GM19455 (cell line): ENCODE measurements at regions not wholly inside any gene's neighbourhood (a gene's known extent, or its start where the extent isn't known, plus 50 kb on each side); places are given as distances from the start of the nearest gene placed in this dataset.

Experiments used
- ATAC-seq: cut with Tn5 transposase; IDR thresholded peaks from one replicate; pipeline ENCODE4 v1.9.1; 2021; ENCODE audit not compliant: unreplicated experiment

- ATAC-seq, result no peak
Observed at GRCh38 chr6:166728884-166729530, 102.0 kb upstream of the RPS6KA2 start.

- ATAC-seq, result no peak
Observed at GRCh38 chr6:166726201-166726600, 99.2 kb upstream of the RPS6KA2 start.

DNA sequence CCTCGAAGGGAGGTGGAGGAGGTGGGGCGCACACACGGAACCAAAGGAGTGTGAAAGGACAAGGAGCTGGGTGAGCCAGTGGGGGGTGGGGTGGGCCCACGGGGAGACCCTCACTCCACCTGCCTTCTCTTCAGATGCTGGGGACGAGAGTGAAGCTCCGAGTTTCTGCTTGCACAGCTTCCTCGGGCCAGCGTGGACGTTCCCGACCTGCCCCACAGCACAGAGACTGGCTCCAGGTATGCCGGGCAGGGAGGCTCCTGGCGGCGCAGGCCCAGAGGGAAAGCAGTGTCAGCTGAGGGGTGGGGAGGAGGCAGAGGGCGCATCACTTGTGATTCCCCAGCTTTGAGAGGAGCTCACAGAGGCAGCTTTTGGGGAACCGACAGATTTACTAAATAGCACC is 98.5 kb upstream of the RPS6KA2 start:
- ATAC-seq, result no peak

DNA sequence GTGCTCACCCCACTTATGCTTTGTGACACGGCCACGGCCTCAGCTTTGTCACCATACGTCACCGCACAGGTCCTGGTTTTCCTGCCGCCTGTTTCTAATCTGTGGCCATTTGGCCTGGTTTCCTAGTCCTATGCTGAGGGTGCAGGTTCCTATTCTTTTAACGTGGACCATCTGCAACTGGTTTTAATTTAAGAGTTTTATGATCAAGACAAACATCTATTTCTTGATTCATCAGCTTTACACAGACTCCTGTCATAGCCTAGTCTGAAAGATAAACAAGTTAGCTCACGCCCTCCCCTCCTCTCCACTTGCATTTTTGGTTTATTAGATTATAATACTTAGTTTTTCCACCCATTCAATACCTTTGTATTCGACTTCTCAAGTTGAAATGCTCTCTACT is 97.5 kb upstream of the RPS6KA2 start:
- no peak for ATAC-seq

DNA sequence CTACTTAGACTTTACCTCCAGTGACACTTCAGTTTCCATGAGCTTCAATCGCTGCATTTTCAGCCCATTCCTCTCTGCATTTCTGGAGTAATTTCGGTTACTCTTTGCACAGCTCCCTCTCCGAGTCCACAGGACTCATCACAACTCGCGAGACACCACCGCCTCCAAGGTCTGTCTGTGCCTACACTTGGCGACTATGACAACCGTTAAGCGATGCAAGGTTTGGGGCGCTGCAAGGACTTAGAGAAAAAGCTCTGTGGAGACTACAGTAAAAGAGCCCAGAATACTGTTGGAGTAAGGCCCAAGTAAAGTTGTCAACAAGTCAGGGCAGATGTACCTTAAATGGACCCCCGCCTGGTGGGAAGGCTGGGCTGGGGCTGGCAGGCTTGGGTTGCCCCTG is 95.7 kb upstream of the RPS6KA2 start:
- no peak for ATAC-seq

DNA sequence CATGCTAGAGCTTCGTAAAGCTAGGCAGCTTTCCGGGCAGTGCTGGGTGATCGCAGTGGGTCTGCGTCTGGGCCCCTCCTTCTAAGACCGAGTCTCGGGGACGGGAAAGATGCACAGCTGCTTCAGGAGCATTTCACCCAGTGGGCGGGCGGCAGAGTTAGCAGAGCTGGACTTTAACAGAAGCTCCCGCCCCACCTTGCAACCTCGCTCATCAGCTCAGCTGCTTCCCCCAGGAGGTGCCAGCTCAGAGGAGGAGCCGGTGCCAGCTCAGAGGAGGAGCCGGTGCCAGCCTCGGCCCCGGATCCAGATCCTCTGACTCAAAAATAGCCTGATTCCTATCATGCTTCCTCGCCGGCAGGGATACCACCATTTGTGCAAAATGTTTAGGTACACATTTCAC is 94.5 kb upstream of the RPS6KA2 start:
- no peak for ATAC-seq

GRCh38 chr6:166720856-166721255 is 93.8 kb upstream of the RPS6KA2 start:
- ATAC-seq, result no peak

DNA sequence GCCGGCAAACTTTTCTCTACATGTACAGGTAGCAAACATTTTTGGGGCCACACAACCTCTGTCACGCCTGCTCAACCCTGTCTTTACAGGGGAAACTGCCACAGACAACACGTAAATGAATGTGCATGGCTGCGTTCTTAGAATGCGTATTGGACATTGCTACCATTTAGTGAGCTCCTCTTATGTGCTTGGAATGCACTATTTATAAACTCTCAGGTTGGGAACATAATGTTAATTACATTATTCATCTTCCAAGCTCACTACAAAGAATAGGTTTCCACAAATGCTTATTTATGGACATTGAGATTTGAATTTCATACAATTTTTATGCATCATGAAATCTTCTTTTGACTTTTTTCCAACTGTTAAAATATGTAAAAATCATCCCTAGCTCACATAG is 92.0 kb upstream of the RPS6KA2 start:
- ATAC-seq, result no peak

- ATAC-seq, result no peak
Observed at GRCh38 chr6:166718516-166718915, 91.5 kb upstream of the RPS6KA2 start.

DNA sequence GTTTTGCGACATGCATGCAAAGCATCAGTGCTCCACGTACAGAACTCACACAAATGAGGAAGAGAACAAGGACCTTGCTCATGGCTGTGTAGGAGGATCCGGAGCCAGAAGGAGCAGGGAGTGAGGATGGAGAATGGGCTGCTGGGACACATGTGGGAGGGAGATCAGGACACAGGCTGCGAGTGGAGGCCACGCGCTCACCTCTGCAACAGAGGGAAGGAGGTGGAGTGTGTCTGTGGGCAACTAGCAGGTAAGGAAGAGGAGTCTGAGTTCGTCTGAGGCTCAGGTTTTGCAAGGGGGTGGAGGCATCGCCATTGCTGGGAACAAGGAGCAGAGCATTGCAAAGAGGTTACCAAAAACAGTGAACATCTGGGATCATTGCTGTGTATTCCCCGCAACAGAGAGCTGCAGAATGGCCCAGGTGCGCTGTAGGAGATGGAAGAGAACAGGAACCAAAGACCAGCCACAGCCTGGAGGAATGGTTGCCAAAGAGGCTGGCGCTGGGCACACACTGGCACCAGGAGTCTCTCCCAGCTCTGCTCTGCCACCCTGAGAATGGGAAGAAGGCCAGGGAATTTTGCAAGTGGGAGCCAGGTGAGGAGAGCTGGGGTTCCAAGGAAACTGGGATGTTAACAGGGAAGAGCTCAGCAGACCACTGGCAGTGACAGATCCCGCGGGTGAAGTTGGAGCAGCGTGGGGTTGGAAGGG is 90.0 kb upstream of the RPS6KA2 start:
- ATAC-seq, result no peak

GRCh38 chr6:166715992-166716391 is 88.9 kb upstream of the RPS6KA2 start:
- no peak for ATAC-seq

DNA sequence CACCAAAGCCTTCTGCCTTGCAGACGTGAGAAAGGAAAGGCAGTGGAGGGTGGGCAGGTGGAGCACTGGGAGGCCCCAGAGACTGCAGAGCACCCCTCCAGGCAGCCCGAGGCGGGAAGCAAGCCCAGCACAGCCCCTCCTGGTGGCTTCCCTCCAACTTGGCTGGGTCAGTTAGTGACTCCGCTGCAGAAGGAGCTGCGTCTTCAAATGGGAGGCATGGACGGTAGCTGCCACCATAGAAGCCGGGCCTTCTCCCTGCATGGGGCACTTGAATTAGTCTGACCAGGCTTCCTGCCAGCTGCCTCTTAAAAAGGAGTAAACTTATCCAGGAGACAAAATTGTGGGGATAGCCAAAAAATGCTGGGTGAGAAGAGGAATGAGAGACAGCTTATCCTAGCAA is 88.0 kb upstream of the RPS6KA2 start:
- ATAC-seq, result no peak

DNA sequence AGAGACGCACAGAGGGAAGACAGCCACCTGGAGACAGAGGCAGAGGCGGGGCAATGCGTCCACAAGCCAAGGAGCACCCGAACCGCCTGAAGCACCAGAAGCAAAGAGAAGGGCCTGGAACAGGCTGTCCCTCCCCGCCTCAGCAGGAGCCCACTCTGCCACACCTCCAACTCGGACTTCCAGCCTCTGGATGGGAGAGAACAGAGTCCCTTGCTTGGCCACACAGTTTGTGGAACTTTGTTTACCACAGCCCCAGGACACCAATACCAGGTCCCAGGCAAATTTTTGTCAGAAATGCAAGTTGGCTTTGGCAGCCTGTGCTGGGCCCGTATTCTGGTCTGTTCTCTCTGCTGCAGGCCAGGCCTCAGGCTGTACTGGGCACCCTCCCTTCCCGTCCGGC is 87.5 kb upstream of the RPS6KA2 start:
- ATAC-seq, result no peak

GRCh38 chr6:166714187-166714510 is 87.1 kb upstream of the RPS6KA2 start:
- no peak for ATAC-seq

DNA sequence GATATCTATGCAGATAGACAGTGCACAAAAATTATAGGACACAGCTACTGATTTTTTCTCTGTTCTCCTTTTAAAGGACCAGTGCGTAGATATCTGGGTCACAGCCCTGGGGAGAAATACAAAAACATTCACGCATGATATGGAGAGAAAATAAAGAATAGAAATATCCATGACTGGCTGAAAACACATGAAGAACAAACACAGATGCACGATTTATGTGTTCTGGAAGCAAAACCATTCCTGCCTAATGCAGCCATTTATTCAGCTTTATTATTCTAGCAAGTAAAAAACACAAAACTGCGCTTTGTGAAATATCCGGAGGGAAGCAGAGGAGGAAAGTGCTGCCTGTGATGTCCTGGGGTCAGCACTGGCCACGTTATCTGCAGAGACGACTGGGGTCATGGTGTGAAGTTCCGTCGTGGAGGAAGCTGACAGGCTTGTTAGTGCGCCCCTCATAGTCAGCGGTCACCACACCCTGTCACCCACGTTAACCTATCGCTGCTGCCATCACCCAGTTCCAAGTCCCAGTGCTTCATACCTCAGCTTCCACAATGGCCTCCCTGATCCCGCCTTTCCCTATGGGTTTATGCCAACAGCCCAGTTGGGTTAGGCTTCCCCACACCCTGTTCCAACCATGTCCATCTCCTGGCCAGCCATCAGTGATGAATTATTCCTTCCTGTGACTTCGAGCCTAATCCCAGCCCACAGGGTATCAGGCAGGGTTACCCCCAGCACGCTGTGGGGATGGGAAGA is 86.6 kb upstream of the RPS6KA2 start:
- ATAC-seq, result no peak

DNA sequence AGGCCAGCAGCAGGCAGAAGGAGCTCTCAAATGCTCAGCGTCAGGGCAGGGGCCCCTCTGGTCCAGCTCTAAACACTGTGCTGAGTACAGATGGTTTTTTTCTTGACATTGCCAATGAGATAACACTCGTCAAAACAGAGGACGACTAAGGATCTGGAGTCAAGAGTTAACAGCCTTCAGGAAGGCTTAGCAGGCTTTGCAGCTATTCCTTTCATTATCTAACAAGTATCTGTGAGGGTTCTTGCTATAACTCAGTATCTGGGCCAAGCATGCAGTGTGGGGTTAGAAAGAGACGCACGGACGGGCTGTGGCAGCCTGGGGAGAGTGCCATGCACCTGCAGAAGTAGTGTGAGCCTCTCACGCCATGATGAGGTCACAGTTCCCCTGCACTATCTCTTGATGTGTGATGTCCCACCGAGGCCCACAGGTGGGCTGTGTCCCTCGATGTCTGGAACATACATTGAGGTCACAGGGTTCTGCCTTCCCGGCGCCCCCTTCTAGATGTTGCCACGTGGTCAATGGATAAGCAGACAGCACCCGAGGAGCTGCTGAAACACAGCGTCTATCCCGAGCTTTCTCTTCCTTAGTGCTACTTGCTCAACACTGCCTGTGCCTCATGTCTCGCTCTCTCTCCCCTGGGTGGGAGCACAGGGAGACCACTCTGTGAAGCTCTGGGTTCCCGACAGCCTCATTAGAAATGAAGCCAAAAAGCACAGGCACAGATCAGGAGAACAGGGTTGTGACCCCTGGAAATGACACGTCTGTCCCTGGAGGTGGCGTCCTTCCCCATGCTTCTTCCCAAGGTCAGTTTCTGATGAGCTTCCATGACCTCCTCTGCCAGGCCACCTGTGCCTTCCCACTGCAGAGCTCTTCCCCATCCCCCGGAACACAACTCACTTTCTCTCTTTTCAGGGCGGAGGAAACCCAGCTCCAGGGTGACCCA is 85.5 kb upstream of the RPS6KA2 start:
- ATAC-seq, result no peak

DNA sequence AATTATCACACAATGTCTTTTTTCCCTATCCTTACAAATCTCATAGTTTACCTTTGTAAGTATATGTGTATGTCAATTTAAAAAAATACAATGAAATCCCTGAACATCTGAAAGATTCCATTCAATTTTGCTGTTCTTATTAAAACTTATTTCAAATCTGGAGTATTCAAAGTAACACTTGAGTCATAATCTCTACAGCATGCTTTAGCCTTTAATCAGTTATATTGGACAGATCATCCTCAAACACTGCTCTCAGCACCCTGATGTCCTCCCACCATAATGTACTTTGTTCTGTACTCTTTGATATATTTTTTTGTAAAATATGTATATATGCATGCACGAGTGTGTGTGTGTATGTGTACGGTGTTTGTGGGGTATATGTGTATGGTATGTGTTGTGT is 83.0 kb upstream of the RPS6KA2 start:
- no peak for ATAC-seq

DNA sequence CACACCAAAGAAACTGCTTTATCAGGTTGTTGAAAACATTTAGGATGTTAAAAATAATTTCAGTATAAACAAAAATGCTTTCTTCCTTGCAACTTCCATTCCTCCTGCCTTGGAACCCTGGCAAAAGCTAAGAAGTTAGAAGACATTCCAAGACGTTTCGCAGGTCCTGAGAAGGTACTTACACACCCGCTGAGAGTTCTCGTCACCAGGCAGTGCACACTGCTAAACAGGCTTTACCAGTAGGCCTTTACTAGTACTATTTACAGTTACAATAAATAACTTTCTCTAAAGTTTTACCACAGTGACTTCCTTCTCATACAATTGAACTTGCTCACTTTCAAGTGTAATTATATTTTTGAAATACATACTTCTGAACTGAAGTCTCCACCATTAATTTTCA is 81.4 kb upstream of the RPS6KA2 start:
- ATAC-seq, result no peak

DNA sequence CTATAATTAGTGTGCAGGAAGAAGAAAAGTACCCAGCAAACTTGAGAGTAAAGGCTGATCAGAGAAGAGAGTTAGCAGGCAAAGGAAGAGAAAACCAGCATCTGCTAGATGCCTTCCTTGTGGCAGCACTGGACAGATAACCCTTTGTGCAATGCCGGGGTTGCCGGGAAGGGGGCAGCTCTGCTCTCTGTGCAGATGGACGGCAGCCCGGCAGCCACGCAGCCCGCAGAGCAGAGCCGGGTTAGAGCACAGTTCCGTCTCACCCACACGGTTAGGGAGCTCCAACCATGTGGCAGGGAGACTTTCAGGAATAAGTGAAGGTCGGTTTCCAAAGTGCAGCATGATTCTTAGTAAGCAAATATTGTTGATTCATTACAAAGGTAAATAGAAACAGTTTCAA is 80.0 kb upstream of the RPS6KA2 start:
- no peak for ATAC-seq

GRCh38 chr6:166705069-166705468 is 78.0 kb upstream of the RPS6KA2 start:
- no peak for ATAC-seq

GRCh38 chr6:166704171-166704570 is 77.1 kb upstream of the RPS6KA2 start:
- ATAC-seq, result no peak
